ENCODE measurements at regions not wholly inside any gene's neighbourhood (a gene's known extent, or its start where the extent isn't known, plus 50 kb on each side); places are given as distances from the start of the nearest gene placed in this dataset.

- POLR2A ChIA-PET = no interaction called here
- DNase-seq (ENCODE audit: low read depth in 1 of 2, low spot score in 1 of 2) = no peak
- Histone ChIP-seq H3K4me1 (no peaks in the 10 kb centered on the region), H3K9me3 (no peaks in the 10 kb centered on the region), H3K4me3 (no peak overlapping the region), H3K27ac (no peak overlapping the region), H3K4me2 (no peak overlapping the region)
- CTCF ChIA-PET = no interaction called here
- no peak for ATAC-seq
- no peak for FAIRE-seq
- no peak for TF ChIP-seq POLR2AphosphoS2 (conservative IDR thresholded peaks at IDR 0.05; ENCODE audit: low read length)
- TF ChIP-seq ATOH8 (CRISPR knock-in tag; IDR thresholded peaks at IDR 0.05; ENCODE audit: low read depth) = no peak
- TF ChIP-seq CBX2 (IDR thresholded peaks at IDR 0.05; ENCODE audit: borderline replicate concordance, low read depth) = no peak
- no peak for TF ChIP-seq EHMT2 (IDR thresholded peaks at IDR 0.05; ENCODE audit: low read depth)
- no peak for TF ChIP-seq CEBPB (IDR thresholded peaks at IDR 0.05)
- no peak for TF ChIP-seq NR3C1 (IDR thresholded peaks at IDR 0.05)
- no peak for TF ChIP-seq HOXB5 (CRISPR knock-in tag; IDR thresholded peaks at IDR 0.05)
- TF ChIP-seq BCL3 (IDR thresholded peaks at IDR 0.05) = no peak
- TF ChIP-seq HDAC2 (IDR thresholded peaks at IDR 0.05) = no peak
- TF ChIP-seq RNF2 (IDR thresholded peaks at IDR 0.05; ENCODE audit: borderline replicate concordance, low read depth) = no peak
- no peak for TF ChIP-seq PHF8 (IDR thresholded peaks at IDR 0.05; ENCODE audit: borderline replicate concordance, low read depth)
- TF ChIP-seq HES2 (IDR thresholded peaks at IDR 0.05) = no peak
- TF ChIP-seq JUNB (IDR thresholded peaks at IDR 0.05) = no peak
- TF ChIP-seq CHD4 (IDR thresholded peaks at IDR 0.05; ENCODE audit: borderline replicate concordance) = no peak
- TF ChIP-seq JUN (IDR thresholded peaks at IDR 0.05) = no peak
- TF ChIP-seq SMC3 (IDR thresholded peaks at IDR 0.05) = no peak
- WGBS (ENCODE audit: missing lambda C conversion rate) = 2% methylated on average over 6 of the region's 6 CpGs
Measured at GRCh38 chr2:12871694-12872315, 155.1 kb downstream of the TRIB2 start.

GRCh38 chr2:12877761-12878160 is 161.0 kb downstream of the TRIB2 start:
- ChIA-PET CTCF (no interaction called here), POLR2A (no interaction called here)
- 34% methylated on average over 2 of the region's 2 CpGs for whole genome bisulfite sequencing (ENCODE audit: missing lambda C conversion rate)

More at GRCh38 chr2:12877761-12878160, 161.0 kb downstream of the TRIB2 start:
- no peaks in the 10 kb centered on the region for H3K9me3 ChIP-seq
- H3K4me2 ChIP-seq = no peak overlapping the region
- H3K27ac ChIP-seq = no peak overlapping the region
- no peaks in the 10 kb centered on the region for H3K4me1 ChIP-seq
- no peak overlapping the region for H3K4me3 ChIP-seq
- DNase-seq (ENCODE audit: low read depth in 1 of 2, low spot score in 1 of 2) (no peak), FAIRE-seq (no peak), ATAC-seq (no peak)
- TF ChIP-seq BHLHE40 (IDR thresholded peaks at IDR 0.05; ENCODE audit: low read depth, low read length) (no peak), HES2 (IDR thresholded peaks at IDR 0.05) (no peak), ZSCAN20 (CRISPR knock-in tag; IDR thresholded peaks at IDR 0.05) (no peak), REST (IDR thresholded peaks at IDR 0.05) (no peak), CEBPB (IDR thresholded peaks at IDR 0.05) (no peak), POLR2A (IDR thresholded peaks at IDR 0.05; ENCODE audit: low read length) (no peak), ZFP36 (IDR thresholded peaks at IDR 0.05; ENCODE audit: borderline replicate concordance, partially characterized antibody) (no peak), CBX8 (IDR thresholded peaks at IDR 0.05) (no peak), HMGXB4 (CRISPR knock-in tag; IDR thresholded peaks at IDR 0.05; ENCODE audit: borderline replicate concordance) (no peak), BCL3 (IDR thresholded peaks at IDR 0.05) (no peak), PBX3 (IDR thresholded peaks at IDR 0.05) (no peak), ATOH8 (CRISPR knock-in tag; IDR thresholded peaks at IDR 0.05; ENCODE audit: low read depth) (no peak), MAZ (IDR thresholded peaks at IDR 0.05; ENCODE audit: borderline replicate concordance, low read depth, low read length) (no peak), MAFK (IDR thresholded peaks at IDR 0.05; ENCODE audit: partially characterized antibody) (no peak), SMC3 (IDR thresholded peaks at IDR 0.05) (no peak), PHF8 (IDR thresholded peaks at IDR 0.05; ENCODE audit: borderline replicate concordance, low read depth) (no peak)

Measured in A549 (cell line).